ENCODE measurements at regions not wholly inside any gene's neighbourhood (a gene's known extent, or its start where the extent isn't known, plus 50 kb on each side); places are given as distances from the start of the nearest gene placed in this dataset.

GRCh38 chr4:64538219-64538618, 129.0 kb upstream of the TECRL start:
- ChIA-PET CTCF (ENCODE audit: partially characterized antibody) (interaction anchor here (0.6 to 5.3 kb wide), 26 partner anchors 9 to 1635 kb away, joined by 3 to 31 read pairs (median 4); no protein-coding TSS in a partner anchor), POLR2A (ENCODE audit: partially characterized antibody) (no interaction called here)
- Histone ChIP-seq H2AK5ac (ENCODE audit: low read depth, low read length) (no peak overlapping the region), H3K27ac (ENCODE audit: low read depth, low read length) (no peak overlapping the region), H3K4me3 (ENCODE audit: extremely low read depth in 1 of 4, insufficient read depth in 2 of 4, low read depth in 3 of 4, low read length in 4 of 4) (no peak overlapping the region), H2AFZ (ENCODE audit: low read length) (no peak overlapping the region), H4K5ac (ENCODE audit: insufficient read length, low read depth, low read length) (no peak overlapping the region), H3K23ac (ENCODE audit: insufficient read length) (no peak overlapping the region), H3K4me1 (replicated peaks in 1 of 4; ENCODE audit: control insufficient read depth in 3 of 4, insufficient read depth in 4 of 4, low read length in 3 of 4) (no peaks in the 10 kb centered on the region), H3K4me2 (ENCODE audit: insufficient read depth in 1 of 2, low read depth in 2 of 2, low read length in 2 of 2) (no peak overlapping the region), H2BK20ac (ENCODE audit: low read length) (no peak overlapping the region), H3K23me2 (ENCODE audit: low read depth, low read length) (no peaks in the 10 kb centered on the region), H4K20me1 (replicated peaks in 1 of 2; ENCODE audit: control insufficient read depth in 1 of 2, insufficient read depth in 2 of 2, low read length in 2 of 2) (no peaks in the 10 kb centered on the region), H2BK15ac (ENCODE audit: low read length) (no peak overlapping the region), H3K27me3 (replicated peaks in 1 of 4; ENCODE audit: control insufficient read depth in 3 of 4, extremely low read depth in 1 of 4, insufficient read depth in 3 of 4, low read length in 3 of 4) (peaks cover 0 to 2% (median 0%) of the 10 kb centered on the region in 4 experiments; a peak in 1 of 7 replicates), H3K56ac (replicated peaks; ENCODE audit: insufficient read length, low read depth, low read length) (no peak overlapping the region), H3K4ac (replicated peaks; ENCODE audit: insufficient read length, low read depth, low read length) (no peak overlapping the region), H3K9me3 (ENCODE audit: insufficient read depth in 2 of 2, low read depth in 1 of 2, low read length in 1 of 2) (no peaks in the 10 kb centered on the region), H3K36me3 (ENCODE audit: control insufficient read depth in 2 of 4, insufficient read depth in 4 of 4, low read length in 3 of 4) (no peaks in the 10 kb centered on the region), H3K18ac (ENCODE audit: extremely low read depth, low read length) (no peak overlapping the region), H3K9ac (replicated peaks in 1 of 4; ENCODE audit: extremely low read depth in 1 of 4, low read depth in 3 of 4, low read length in 3 of 4) (no peak overlapping the region), H3K79me1 (ENCODE audit: low read depth, low read length) (no peaks in the 10 kb centered on the region), H2BK5ac (ENCODE audit: low read depth, low read length) (no peak overlapping the region), H4K91ac (replicated peaks; ENCODE audit: insufficient read length, low read length) (no peak overlapping the region), H2BK12ac (ENCODE audit: low read depth, low read length) (no peak overlapping the region), H4K8ac (ENCODE audit: extremely low read depth, insufficient read depth, low read length) (no peak overlapping the region), H3K79me2 (ENCODE audit: control insufficient read depth in 1 of 2, insufficient read depth in 2 of 2, low read length in 2 of 2) (no peaks in the 10 kb centered on the region), H2BK120ac (replicated peaks; ENCODE audit: low read depth, low read length) (no peak overlapping the region), H3K14ac (ENCODE audit: insufficient read length) (no peak overlapping the region)
- FAIRE-seq: peak; percentile 62
- DNase-seq (ENCODE audit: low read depth in 1 of 2, low spot score in 2 of 2): peak in 1 of 2 experiments; percentile 62
- 70% methylated on average over 5 of the region's 8 CpGs; no CpG with 5 or more reads in 1 of the 2 experiments for WGBS, 2 experiments (ENCODE audit: extremely low coverage in 1 of 2, insufficient coverage in 1 of 2, insufficient read length in 1 of 2, insufficient replicate concordance in 2 of 2, low coverage in 1 of 2, low lambda C conversion rate in 2 of 2, missing lambda C conversion rate in 1 of 2)
- TF ChIP-seq SIRT6 (IDR thresholded peaks at IDR 0.05; ENCODE audit: low read length): no peak
